ENCODE measurements at regions not wholly inside any gene's neighbourhood (a gene's known extent, or its start where the extent isn't known, plus 50 kb on each side); places are given as distances from the start of the nearest gene placed in this dataset.

DNA sequence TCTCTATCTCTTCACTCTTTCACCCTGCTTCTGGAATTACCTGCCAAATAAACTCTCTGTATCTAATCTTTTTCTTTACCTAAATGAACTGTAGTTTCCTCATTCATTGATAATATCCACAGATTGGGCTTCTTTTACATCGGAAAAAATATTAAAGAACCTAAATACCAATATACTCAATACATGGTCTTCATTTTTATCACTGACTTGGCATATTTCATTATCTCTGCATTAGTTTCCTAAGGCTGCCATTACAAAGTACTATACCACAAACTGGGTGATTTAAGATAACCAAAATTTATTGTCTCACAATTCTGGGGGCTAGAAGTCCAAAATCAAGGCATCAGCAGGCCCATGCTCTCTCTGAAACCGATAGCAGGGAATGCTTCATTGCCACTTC, 411.9 kb upstream of the SPTLC3 start:
- ATAC-seq (no peak), DNase-seq (no peak)
- Histone ChIP-seq H3K27ac (no peak overlapping the region), H3K9me3 (no peaks in the 10 kb centered on the region), H3K27me3 (no peaks in the 10 kb centered on the region), H3K4me1 (no peaks in the 10 kb centered on the region), H3K36me3 (no peaks in the 10 kb centered on the region), H3K4me3 (no peak overlapping the region)
- intact Hi-C loops (cut with DNase I): no loop called here
- TF ChIP-seq CTCF (IDR thresholded peaks at IDR 0.05): no peak

DNA sequence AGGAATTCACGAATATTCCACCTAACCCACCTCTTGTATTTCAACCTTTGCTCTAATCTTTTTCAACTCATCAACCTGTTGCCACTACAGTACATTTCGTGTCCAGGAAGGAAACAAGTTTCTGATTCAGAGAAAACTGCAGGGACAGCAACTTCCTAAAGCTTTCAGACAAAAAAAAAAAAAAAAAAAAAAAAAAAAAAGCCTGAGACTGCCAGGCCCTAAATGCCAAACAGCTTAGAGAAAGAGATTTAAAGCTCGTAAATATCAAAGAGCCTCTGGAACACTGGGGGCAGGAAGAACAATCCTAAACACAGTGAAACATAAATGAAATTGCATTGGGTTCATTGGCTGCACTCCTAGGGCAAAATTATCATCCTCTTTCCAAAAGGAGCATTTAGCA, 411.2 kb upstream of the SPTLC3 start:
- Histone ChIP-seq H3K4me1 (no peaks in the 10 kb centered on the region), H3K27ac (no peak overlapping the region), H3K9me3 (no peaks in the 10 kb centered on the region), H3K36me3 (no peaks in the 10 kb centered on the region), H3K27me3 (no peaks in the 10 kb centered on the region), H3K4me3 (no peak overlapping the region)
- DNase-seq (no peak), ATAC-seq (no peak)
- no peak for TF ChIP-seq CTCF (IDR thresholded peaks at IDR 0.05)
- intact Hi-C loops (cut with DNase I): no loop called here

- no peaks in the 10 kb centered on the region for H3K27me3 ChIP-seq
- H3K4me1 ChIP-seq: no peaks in the 10 kb centered on the region
- intact Hi-C loops (cut with DNase I): no loop called here
- no peaks in the 10 kb centered on the region for H3K36me3 ChIP-seq
- ATAC-seq (no peak), DNase-seq (no peak)
- H3K27ac ChIP-seq: no peak overlapping the region
- no peak for TF ChIP-seq CTCF (IDR thresholded peaks at IDR 0.05)
- no peaks in the 10 kb centered on the region for H3K9me3 ChIP-seq
- no peak overlapping the region for H3K4me3 ChIP-seq
Observed at GRCh38 chr20:12598894-12599293, 409.9 kb upstream of the SPTLC3 start.

- H3K27ac ChIP-seq: no peak overlapping the region
- no peaks in the 10 kb centered on the region for H3K36me3 ChIP-seq
- intact Hi-C loops (cut with DNase I): no loop called here
- H3K4me3 ChIP-seq: no peak overlapping the region
- H3K27me3 ChIP-seq: no peaks in the 10 kb centered on the region
- no peaks in the 10 kb centered on the region for H3K9me3 ChIP-seq
- H3K4me1 ChIP-seq: no peaks in the 10 kb centered on the region
- DNase-seq: no peak
- no peak for TF ChIP-seq CTCF (IDR thresholded peaks at IDR 0.05)
- no peak for ATAC-seq
Observed at GRCh38 chr20:12599494-12599893, 409.3 kb upstream of the SPTLC3 start.

- H3K9me3 ChIP-seq: no peaks in the 10 kb centered on the region
- no peak overlapping the region for H3K4me3 ChIP-seq
- H3K36me3 ChIP-seq: no peaks in the 10 kb centered on the region
- H3K4me1 ChIP-seq: no peaks in the 10 kb centered on the region
- ATAC-seq: no peak
- no peak for DNase-seq
- intact Hi-C loops (cut with DNase I): no loop called here
- H3K27me3 ChIP-seq: no peaks in the 10 kb centered on the region
- TF ChIP-seq CTCF (IDR thresholded peaks at IDR 0.05): no peak
- H3K27ac ChIP-seq: no peak overlapping the region
Observed at GRCh38 chr20:12605751-12606150, 403.0 kb upstream of the SPTLC3 start.

DNA sequence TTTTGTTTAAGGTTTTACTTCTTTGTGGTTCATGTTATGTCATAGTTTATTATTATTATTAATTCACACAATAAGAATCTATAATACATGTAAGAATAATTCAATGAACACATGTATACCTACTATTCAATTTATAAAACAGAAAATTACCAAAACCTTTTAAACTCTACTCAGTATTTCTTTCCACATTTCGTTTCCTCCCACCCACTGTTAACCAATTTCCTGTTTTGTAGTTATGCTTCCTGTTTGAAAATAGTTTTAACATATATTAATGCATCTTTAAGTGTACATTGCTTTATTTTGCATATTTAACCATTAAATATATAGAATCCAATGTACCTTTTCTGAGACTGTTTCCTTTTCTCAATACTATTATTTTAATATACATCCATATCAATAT, 397.9 kb upstream of the SPTLC3 start:
- no peaks in the 10 kb centered on the region for H3K27me3 ChIP-seq
- intact Hi-C loops (cut with DNase I): no loop called here
- no peak for DNase-seq
- no peak for ATAC-seq
- H3K36me3 ChIP-seq: no peaks in the 10 kb centered on the region
- H3K4me3 ChIP-seq: no peak overlapping the region
- no peaks in the 10 kb centered on the region for H3K4me1 ChIP-seq
- no peak for TF ChIP-seq CTCF (IDR thresholded peaks at IDR 0.05)
- H3K9me3 ChIP-seq: no peaks in the 10 kb centered on the region
- H3K27ac ChIP-seq: no peak overlapping the region
